ENCODE measurements at regions not wholly inside any gene's neighbourhood (a gene's known extent, or its start where the extent isn't known, plus 50 kb on each side); places are given as distances from the start of the nearest gene placed in this dataset.
"Not testable (repeated sequence)": the region's sequence is repeated elsewhere in the genome, so short reads cannot be mapped to it uniquely, and the experiment has no call there.

DNA sequence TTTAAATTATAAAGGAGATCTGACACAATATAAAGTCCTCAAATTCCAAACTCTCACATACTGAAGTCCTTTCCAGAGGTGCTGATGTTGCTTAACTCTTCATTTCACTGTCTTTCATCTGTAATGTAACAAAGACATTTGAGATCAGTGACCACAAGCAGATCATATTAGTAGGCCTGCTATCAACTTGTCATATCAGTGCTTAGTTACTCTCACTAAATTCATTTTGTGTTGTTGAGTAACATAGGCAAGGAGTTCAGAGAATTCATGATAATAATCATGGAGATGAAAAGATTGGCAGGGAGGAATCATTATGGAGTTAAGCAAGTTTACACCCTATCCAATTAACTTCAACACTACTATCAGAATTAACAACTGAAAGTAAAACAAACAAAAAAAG, 571.0 kb upstream of the ARRDC3 start:
- DNase-seq, result no peak

DNA sequence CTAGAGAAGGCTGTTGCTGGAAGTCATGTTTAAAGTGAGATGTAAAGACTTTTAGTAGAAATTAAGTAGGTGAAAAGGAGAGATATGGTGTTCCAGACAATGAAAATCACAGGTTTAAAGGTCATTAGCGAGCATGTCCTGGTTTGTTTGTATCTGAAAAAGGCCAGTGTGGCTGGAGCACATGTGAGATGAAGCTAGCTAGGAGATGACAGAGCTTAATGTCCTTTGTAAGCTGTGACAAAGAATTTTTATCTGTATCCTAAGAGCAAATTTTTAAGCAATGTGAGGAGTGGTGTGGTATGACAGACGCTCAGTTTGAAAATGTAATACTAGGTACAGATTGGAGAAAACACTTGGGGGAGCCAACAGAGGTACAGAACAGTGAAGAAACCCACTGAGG, 567.2 kb upstream of the ARRDC3 start:
- DNase-seq, result no peak

DNA sequence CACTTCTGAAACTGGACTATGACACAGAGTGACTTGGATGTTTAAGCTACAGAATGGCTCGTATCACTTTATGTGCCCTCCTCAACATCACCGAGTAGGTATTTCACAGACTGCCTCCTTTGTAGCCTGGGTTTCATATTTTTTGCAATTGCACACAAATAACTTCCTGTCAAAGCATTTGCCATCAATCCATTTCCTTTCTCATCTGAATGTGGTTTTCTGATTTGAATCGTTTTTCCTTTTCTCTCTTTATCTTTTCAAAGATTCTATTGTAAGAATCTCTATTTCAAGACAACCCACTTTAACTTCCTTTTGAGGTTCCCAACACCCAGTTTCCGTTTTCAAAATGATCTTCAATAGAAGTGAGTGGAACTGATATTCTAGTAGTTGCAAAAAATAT, 563.8 kb upstream of the ARRDC3 start:
- peak; percentile 3 for DNase-seq

DNA sequence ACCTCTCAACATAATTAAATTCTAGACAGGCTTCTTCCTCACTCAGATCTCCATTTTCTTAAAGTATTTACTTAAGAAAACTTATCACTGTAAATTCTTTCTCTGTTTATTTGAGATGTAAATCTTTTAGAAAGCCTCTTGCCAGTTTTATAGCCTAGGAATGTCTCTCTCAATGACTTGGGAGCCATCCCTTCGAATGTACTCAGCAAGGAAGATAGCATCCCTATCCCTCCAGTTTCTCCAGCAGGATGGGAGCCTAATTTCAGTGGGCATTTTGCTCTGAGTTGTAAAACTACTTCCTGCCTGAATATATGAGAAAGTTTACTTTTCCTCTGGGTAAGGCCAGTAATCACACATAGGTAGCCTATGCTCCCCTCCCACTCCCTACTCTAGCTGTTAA, 558.5 kb upstream of the ARRDC3 start:
- DNase-seq, result no peak

DNA sequence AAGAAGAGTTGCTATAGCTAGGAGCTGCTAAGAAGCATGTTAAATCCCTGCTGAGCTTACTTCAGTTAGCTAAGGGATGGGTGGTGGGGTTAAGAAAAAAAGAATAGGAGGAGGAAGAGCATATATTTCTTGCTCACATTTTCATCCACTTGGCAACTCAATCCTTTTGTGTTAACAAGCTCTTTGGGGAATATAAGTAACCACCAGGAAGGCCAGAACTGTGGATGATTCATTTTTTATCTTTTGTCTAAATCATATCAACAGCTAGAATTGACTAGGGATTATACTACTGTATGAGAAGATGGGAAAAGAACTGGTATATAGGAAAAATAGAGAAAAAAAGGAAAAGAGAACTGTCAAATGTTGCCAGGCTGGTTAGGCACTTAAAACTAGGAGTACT, 555.3 kb upstream of the ARRDC3 start:
- no peak for DNase-seq

DNA sequence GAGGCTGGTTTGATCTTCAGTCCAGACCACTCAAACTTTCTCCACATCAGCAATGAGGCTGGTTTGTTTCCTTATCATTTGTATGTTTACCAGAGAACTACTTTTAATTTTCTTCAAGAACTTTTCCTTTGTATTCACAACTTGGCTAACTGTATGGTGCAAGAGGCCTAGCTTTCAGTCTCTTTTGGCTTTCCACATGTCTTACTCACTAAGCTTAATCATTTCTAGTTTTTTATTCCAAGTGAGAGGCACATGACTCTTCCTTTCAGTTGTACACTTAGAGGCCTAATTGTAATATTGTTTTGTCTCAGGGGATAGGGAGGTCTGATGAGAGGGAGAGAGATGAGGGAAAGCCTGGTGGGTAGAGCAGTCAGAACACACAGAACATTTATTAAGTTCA, 554.0 kb upstream of the ARRDC3 start:
- DNase-seq, result no peak

DNA sequence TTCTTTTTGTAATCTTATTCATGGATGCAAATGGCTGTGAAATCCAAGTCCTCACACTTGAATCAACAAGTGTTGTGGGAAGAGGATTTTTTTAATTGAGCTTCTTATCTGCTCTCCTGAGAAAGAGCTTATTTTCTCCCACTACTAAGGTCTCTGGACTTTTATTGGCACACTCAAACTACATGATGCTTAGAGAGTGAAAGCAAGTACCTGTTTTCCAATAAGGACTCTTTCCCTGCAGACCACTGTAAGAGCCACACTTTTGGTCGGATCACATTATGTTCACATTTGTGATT, 546.4 kb upstream of the ARRDC3 start:
- no peak for DNase-seq

- DNase-seq, result peak; percentile 6
Observed at GRCh38 chr5:91928754-91929521, 545.8 kb upstream of the ARRDC3 start.

DNA sequence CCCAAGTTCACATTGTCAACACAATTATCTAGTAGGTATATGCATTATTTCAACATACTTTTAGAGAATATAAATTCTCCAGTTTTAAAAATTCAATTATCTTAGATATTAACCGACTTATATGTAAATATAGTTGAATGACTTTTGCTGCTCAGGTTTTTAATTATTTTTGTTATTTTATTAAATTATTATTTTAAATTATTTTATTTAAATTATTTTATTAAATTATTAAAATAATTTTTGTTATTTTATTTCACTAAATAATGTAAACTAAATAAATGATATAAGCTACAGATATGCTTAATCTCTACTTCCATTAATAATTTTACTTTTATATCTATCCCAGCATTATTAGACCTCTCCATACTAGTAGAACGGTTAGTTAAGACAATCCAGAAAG, 544.3 kb upstream of the ARRDC3 start:
- DNase-seq, result no peak

- DNase-seq, result no peak
Observed at GRCh38 chr5:91925249-91925648, 542.1 kb upstream of the ARRDC3 start.

DNA sequence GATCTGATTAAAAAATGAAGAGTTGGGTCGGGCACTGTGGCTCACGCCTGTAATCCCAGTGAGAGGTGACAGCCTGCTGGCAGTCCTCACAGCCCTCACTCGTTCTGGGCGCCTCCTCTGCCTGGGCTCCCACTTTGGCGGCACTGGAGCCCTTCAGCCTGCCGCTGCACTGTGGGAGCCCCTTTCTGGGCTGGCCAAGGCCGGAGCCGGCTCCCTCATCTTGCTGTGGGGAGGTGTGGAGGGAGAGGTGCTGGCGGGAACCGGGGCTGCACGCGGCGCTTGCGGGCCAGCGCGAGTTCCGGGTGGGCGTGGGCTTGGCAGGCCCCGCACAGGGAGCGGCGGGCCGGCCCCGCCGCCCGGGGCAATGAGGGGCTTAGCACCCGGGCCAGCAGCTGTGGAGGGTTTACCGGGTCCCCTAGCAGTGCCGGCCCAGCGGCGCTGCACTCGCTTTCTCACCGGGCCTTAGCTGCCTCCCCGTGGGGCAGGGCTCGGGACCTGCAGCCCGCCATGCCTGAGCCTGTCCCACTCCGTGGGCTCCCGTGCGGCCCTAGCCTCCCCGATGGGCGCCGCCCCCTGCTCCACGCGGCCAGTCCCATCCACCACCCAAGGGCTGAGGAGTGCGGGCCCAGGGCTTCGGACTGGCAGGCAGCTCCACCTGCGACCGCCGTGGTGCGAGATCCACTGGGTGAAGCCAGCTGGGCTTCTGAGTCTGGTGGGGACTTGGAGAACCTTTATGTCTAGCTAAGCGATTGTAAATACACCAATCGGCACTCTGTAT, 534.1 kb upstream of the ARRDC3 start:
- DNase-seq, result not testable (repeated sequence)

DNA sequence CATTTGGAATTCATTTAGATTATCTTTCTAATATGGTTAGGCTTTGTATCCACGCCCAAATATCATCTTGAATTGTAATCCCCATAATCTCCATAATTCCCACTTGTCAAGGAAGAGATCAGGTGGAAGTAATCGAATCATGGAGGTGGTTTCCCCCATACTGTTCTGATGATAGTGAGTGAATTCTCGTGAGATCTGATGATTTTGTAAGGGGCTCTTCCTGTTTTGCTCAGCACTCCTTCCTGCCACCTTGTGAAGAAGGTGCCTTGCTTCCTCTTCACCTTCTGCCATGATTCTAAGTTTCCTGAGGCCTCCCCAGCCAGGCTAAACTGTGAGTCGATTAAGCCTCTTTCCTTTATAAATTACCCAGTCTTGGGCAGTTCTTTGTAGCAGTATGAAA, 527.5 kb upstream of the ARRDC3 start:
- DNase-seq, result no peak

GRCh38 chr5:91910247-91910646, 527.1 kb upstream of the ARRDC3 start:
- DNase-seq, result no peak

- no peak for DNase-seq
Observed at GRCh38 chr5:91906494-91906893, 523.4 kb upstream of the ARRDC3 start.

GRCh38 chr5:91906027-91906426, 522.9 kb upstream of the ARRDC3 start:
- DNase-seq, result no peak

DNA sequence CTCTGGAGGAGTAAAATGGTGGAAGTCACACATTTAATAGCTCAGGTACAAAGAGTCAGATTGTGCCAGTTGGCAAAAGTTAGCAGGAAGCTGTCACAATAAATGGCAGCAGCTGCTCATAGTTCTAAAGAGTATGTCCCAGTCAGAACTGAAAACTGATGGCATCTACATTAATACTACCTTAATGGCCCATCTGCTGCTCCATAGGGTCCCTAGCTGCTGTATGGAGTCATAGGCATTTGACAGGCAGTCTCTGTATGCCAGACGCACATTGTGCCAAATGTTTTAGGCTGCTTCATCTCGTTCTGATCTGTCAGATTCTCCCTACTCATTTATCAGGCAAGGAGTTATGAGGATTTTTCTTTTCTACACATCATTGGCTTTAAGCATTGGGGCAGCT, 515.8 kb upstream of the ARRDC3 start:
- no peak for DNase-seq

DNA sequence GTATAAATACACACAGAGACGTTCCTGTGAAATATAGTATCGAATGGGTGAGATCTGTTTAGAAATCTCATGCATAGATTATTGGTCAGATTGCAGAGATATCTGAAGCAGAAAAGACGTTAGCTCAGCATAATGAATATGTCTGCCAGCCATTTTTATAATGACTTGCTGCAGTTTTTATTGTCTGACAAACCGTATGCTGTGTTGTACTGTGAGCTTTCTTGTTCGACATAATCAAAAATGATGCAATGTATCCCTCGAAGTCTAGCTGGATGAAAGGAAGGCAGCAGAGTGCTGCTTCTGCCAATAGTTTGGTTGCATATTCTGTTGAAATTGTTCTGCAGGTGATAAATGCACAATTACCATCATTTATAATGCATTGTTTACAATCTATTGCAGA, 514.9 kb upstream of the ARRDC3 start:
- DNase-seq, result no peak

DNA sequence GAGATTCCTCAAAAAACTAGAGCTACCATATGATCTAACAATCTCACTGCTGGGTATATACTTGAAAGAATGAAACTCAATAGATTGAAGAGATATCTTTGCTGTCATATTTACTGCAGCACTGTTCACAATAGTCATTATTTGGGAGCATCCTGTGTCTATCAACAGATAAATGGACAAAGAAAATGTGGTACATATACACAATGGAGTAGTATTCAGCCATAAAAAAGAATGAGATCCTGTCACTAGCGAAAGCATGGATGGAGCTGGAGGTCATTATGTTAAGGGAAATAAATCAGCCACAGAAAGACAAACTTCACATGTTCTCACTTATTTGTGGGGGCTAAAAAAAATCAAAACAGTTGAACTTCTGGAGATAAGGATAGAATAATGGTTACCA, 505.7 kb upstream of the ARRDC3 start:
- no peak for DNase-seq

DNA sequence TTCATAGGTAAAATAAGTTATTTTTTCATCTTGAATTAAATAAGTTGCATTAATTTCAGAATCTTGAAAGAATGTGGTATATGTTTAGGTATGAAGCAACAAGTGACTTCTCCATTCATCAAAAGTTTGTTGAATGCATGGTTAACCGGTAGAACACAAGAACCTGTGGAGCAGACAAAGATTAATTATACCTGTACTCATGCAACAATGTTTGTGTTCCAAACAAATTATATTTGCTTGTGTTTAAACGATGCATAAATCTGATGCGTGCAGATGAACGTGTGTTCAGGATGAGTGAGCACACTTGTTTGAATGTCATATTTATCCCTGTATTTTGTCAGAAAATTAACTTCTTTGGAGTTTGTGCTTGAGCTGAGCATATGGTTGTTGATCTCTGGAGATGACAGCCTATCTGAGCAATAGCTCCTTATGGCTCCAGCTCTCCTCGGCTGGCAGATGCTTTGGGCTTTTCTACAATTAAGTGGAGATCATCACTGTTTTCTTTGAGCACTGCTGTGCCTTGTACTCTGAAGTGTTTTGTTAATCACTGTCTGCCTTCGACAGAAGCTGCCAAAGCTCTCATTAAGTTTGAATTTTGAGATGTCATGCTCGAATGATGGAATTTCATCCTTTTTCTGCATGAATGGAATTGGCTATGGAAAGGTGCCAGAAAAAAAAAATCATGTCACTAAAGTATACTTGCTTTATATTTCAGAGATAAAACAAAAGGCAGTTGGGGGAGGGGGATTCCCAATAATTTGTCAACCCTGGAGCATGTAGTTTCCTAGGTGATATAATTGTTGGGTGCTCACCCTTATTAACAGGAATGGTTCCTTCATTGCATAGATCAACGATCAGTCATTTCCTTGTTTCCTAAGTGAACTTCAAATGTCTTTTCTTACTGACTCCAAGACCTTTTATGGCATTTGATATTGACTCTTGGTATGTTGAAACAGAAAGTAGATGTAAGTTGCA, 502.5 kb upstream of the ARRDC3 start:
- DNase-seq, result no peak

DNA sequence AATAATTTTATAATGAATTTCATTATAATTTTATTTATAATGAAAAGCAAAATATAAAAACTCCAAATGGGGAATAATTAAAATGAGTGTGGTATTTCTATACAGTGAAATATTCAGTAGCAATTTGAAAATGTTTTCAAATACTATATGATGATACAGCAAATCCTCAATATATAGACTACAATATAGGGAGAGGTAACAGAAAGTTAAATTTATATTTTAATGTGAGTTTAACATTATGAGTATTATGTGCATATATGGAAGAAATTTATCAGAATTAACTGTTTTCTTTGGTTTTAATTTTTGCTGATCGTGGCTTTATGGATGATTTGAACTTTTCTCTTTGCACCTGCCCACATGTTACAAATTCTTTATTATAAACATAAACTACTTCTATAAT, 500.9 kb upstream of the ARRDC3 start:
- DNase-seq, result no peak

DNA sequence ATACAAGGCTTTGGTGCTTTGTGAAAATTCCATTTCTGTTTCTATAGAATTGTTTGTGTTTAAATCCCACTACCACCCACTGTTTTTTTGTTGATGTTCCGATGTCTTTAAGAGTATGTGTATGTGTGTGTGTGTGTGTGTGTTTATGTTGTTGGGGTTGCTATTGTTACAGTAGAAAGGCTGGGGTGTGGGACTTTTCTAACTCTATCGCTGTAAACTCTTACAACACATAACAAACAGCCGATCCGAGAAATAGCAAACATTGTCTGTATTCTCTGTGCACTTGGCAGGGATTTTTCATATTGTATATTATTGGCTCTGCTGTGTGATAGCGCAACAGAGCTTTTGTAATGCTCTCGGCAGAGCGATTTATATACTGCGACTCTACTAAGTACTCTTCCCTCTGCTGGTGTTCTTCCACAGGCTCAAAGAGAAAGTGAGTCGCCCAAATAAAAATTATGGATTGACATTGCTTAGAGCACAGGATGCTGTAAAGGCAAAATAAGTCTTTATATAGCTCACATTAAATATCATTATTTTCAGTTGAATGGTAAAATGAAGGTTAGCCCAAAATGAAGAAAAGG, 492.2 kb upstream of the ARRDC3 start:
- DNase-seq, result no peak

DNA sequence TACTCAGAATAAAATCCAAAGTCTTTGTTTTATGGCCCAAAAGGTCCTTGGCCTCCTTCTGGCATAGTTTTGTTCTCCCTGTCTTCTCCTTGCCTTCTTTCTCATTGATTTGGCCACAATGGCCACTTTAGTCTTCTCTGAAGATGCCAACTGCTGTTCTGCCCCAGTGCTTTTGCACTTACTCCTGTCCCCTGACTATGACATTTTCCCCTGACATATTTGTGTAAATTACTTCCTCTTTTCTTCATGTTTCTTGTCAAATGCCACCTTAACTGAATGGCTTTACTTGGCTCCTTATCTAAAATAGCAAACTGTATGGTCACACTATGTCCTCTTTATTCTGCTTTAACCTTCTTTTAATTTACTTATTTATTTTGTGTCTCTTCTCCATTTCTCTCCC, 484.7 kb upstream of the ARRDC3 start:
- DNase-seq, result no peak

DNA sequence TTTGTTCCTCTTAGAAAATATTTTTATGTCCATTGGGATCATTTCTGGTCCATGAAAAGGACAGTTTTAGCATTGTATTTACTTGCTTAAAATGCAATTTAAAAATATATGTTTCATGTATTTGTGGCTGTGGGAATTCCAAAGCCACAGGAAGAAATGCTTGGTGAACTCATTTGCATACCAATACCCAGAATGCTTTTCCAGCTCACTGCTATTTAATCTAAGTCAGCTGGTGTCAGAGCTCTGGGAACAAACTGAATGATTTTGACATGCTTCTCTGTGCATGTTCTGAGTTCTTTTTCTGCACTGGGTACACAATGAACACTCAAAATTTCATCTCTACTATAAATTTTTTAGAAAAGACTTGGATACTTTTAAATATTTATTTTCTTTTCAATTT, 482.8 kb upstream of the ARRDC3 start:
- no peak for DNase-seq
